HFF-Myc (cell line): ENCODE measurements at regions not wholly inside any gene's neighbourhood (a gene's known extent, or its start where the extent isn't known, plus 50 kb on each side); places are given as distances from the start of the nearest gene placed in this dataset.

Experiments
- DNase-seq: peaks from one replicate; pipeline ENCODE4 v3.0.0-alpha.2; 2011; ENCODE audit warnings: low read depth; ENCODE audit errors: extremely low read depth
- H3K4me3 ChIP-seq: replicated peaks from 2 replicates; pipeline ENCODE4 v1.5.1; 2011; ENCODE audit warnings: low read depth, mild to moderate bottlenecking, control low read depth, low read length
- CTCF ChIP-seq: IDR thresholded peaks from 2 replicates; pipeline ENCODE4 v1.5.1; 2012; ENCODE audit warnings: mild to moderate bottlenecking, low read depth, low read length, control low read depth; ENCODE audit errors: missing control alignments

DNA sequence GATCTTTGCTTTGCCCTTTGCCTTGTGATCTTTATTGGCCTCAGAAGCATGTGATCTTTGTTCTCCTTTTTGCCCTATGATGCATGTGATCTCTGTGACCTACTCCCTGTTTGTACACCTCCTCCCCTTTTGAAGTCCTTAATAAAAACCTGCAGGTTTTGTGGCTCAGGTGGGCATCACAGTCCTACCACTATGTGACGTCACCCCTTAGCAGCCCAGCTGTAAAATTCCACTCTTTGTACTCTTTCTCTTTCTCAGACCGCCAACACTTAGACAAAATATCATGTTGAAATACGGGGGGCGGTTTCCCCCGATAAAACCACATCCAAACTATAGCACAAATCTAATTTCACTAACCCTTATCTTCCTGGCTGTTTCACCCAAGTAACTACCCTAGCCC, 76.7 kb upstream of the RAPGEF4 start:
- no peak for DNase-seq
- TF ChIP-seq CTCF, result no peak
- no peak overlapping the region for H3K4me3 ChIP-seq

- no peak for TF ChIP-seq CTCF
- no peak for DNase-seq
- no peak overlapping the region for H3K4me3 ChIP-seq
Measured at GRCh38 chr2:172662099-172662498, 73.5 kb upstream of the RAPGEF4 start.

DNA sequence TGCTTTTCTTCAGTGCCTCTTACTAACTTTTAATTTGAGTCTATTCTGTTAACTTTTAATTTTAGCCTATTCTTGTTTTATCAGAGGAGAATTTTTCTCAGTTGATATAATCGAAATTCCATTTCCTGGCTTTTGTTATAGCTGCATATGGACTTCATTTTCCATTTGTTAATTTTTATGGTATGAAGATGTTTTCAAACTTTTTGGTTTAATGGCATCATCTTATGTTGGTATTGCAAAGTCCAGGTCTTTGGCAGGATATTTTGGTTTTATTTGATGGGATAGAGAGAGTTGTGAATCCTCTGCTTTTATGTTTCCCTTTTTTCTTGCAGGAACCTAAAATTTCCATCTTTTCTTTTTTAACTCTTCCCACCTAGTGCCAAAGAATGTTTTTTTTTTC, 70.9 kb upstream of the RAPGEF4 start:
- H3K4me3 ChIP-seq, result no peak overlapping the region
- DNase-seq, result no peak
- TF ChIP-seq CTCF, result no peak

DNA sequence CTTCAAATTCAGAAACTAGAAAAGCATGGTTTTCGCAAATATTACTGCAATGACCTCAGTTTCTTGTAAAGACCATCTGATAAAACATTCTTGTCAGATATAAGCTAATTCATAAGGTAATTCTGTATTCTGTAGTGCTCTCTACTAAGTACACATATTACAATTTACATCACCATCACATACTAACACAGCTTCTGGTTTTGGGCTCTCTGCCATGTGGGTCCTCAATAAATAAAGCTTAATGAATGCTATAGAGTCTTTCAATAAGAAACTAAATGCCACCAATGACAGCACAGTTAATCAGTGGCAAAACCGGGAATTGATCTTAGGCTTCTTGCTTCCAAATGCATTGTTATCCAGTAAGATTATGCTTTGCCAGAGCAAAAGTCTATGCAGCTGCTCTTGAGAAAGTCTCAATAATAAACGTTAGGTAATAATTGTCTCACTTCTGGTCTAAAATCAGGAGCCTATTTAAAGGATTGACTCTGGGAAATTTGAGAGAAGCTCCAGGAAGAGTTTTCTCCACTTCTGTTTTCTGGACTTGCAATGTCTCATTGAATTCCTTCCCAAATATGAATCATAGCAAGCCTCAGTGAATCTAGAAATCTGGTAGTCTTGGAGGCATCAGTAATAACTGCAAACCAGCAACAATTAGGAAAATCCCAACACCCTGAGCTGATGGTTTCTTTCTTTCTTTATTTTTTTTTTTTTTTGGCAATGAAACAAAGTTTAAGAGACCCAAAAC, 67.9 kb upstream of the RAPGEF4 start:
- TF ChIP-seq CTCF, result no peak
- H3K4me3 ChIP-seq, result no peak overlapping the region
- no peak for DNase-seq

GRCh38 chr2:172671501-172671900, 64.1 kb upstream of the RAPGEF4 start:
- no peak for TF ChIP-seq CTCF
- no peak overlapping the region for H3K4me3 ChIP-seq
- DNase-seq, result no peak

DNA sequence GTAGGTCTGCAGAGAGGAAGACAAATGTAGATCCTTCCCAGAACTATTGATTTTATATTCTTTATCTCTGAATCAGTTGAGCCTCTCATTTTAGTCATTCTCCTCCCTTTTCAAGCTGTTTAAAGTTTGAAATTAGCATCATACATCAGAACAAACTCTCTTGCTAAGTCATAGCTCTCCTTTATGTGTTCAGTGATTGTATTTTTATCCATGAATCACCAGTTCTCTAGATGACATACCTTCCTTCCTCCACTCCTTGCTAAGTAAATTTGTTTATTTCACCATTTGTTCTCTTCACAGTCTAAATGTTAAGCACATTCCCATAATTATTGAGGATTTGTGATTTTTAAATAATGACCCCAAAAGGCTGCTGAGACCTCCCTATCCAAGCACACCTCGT, 63.5 kb upstream of the RAPGEF4 start:
- no peak for TF ChIP-seq CTCF
- no peak overlapping the region for H3K4me3 ChIP-seq
- DNase-seq, result no peak
